Liver (tissue), 8 donors: ENCODE measurements at regions not wholly inside any gene's neighbourhood (a gene's known extent, or its start where the extent isn't known, plus 50 kb on each side); places are given as distances from the start of the nearest gene placed in this dataset.

Experiments
- DNase-seq: peaks from one replicate; pipeline ENCODE4 v3.0.0-alpha.2; 2017; ENCODE audit warnings: low spot score
- H3K27ac ChIP-seq, 2 donors: one replicate each; pipeline ENCODE4 v1.7.0; 2013; ENCODE audit warnings: inconsistent platforms in 2 of 2, low read length in 2 of 2, control low read depth in 1 of 2, low read depth in 1 of 2, mild to moderate bottlenecking in 1 of 2
- H3K27me3 ChIP-seq, 4 donors: one replicate each; pipeline versions ENCODE4 v1.6.1 to v1.7.0; 2013; ENCODE audit warnings: low read length in 3 of 4, inconsistent platforms in 1 of 4, mild to moderate bottlenecking in 1 of 4, moderate library complexity in 1 of 4; ENCODE audit not compliant: control insufficient read depth in 4 of 4, insufficient read depth in 4 of 4
- H3K36me3 ChIP-seq, 4 donors: one replicate each; pipeline versions ENCODE4 v1.6.1 to v1.7.0; 2013; ENCODE audit warnings: low read length in 3 of 4, mild to moderate bottlenecking in 3 of 4, low read depth in 1 of 4, moderate library complexity in 1 of 4; ENCODE audit not compliant: control insufficient read depth in 4 of 4, insufficient read depth in 3 of 4
- H3K4me1 ChIP-seq, 4 donors: one replicate each; pipeline versions ENCODE4 v1.6.1 to v1.7.0; 2013; ENCODE audit warnings: low read length in 3 of 4, mild to moderate bottlenecking in 3 of 4, moderate library complexity in 1 of 4; ENCODE audit not compliant: control insufficient read depth in 4 of 4, insufficient read depth in 4 of 4
- H3K4me3 ChIP-seq, 3 donors: one replicate each; pipeline versions ENCODE4 v1.6.1 to v1.7.0; 2013; ENCODE audit warnings: low read length in 3 of 3, control low read depth in 1 of 3, low read depth in 1 of 3, mild to moderate bottlenecking in 1 of 3
- H3K9ac ChIP-seq, 2 donors: one replicate each; pipeline ENCODE4 v1.7.0; 2013; ENCODE audit warnings: low read length in 2 of 2, mild to moderate bottlenecking in 2 of 2, moderate library complexity in 2 of 2, control low read depth in 1 of 2, low read depth in 1 of 2
- H3K9me3 ChIP-seq, 4 donors: one replicate each; pipeline versions ENCODE4 v1.6.1 to v1.7.0; 2013; ENCODE audit warnings: low read length in 3 of 4; ENCODE audit not compliant: control insufficient read depth in 4 of 4
- ATF3 ChIP-seq: IDR thresholded peaks from 2 replicates; pipeline ENCODE4 v1.6.1; 2016; ENCODE audit warnings: antibody characterized with exemption
- CTCF ChIP-seq: fragments of 150-350 bp; IDR thresholded peaks from 2 replicates; pipeline ENCODE4 v1.5.1; 2017; ENCODE audit warnings: improper control_type of control experiment, low read depth, low read length; ENCODE audit not compliant: missing input control
- EGR1 ChIP-seq, 2 donors: IDR thresholded peaks; 2 replicates each; pipeline ENCODE4 v1.6.1; 2016 to 2018; ENCODE audit warnings: antibody characterized with exemption in 2 of 2, low read depth in 2 of 2
- FOXA1 ChIP-seq: IDR thresholded peaks from 2 replicates; pipeline ENCODE4 v1.6.1; 2016; ENCODE audit warnings: antibody characterized with exemption
- FOXA2 ChIP-seq: IDR thresholded peaks from 2 replicates; pipeline ENCODE4 v1.6.1; 2016; ENCODE audit warnings: antibody characterized with exemption
- GABPA ChIP-seq, 2 donors: IDR thresholded peaks in 1 of 2; conservative IDR thresholded peaks in 1 of 2; 2 replicates each; pipeline ENCODE4 v1.6.1; 2016; ENCODE audit warnings: antibody characterized with exemption in 2 of 2, mild to moderate bottlenecking in 1 of 2, moderate library complexity in 1 of 2
- HNF4A ChIP-seq, 2 donors: conservative IDR thresholded peaks; 2 replicates each; pipeline ENCODE4 v1.6.1; 2016; ENCODE audit warnings: antibody characterized with exemption in 2 of 2, mild to moderate bottlenecking in 2 of 2
- HNF4G ChIP-seq: IDR thresholded peaks from 2 replicates; pipeline ENCODE4 v1.6.1; 2016; ENCODE audit warnings: antibody characterized with exemption
- JUND ChIP-seq, 2 donors: IDR thresholded peaks; 2 replicates each; pipeline ENCODE4 v1.6.1; 2016; ENCODE audit warnings: antibody characterized with exemption in 2 of 2
- MAX ChIP-seq: IDR thresholded peaks from 2 replicates; pipeline ENCODE4 v1.6.1; 2016; ENCODE audit warnings: antibody characterized with exemption
- NR2F2 ChIP-seq: IDR thresholded peaks from 2 replicates; pipeline ENCODE4 v1.6.1; 2016; ENCODE audit warnings: antibody characterized with exemption
- RAD21 ChIP-seq, 2 donors: IDR thresholded peaks; 2 replicates each; pipeline ENCODE4 v1.6.1; 2016; ENCODE audit warnings: antibody characterized with exemption in 2 of 2, mild to moderate bottlenecking in 2 of 2
- REST ChIP-seq: IDR thresholded peaks from 2 replicates; pipeline ENCODE4 v1.6.1; 2016; ENCODE audit warnings: antibody characterized with exemption, mild to moderate bottlenecking
- RXRA ChIP-seq, 2 donors: IDR thresholded peaks; 2 replicates each; pipeline ENCODE4 v1.6.1; 2017 to 2018; ENCODE audit warnings: antibody characterized with exemption in 2 of 2, mild to moderate bottlenecking in 1 of 2
- SP1 ChIP-seq: IDR thresholded peaks from 2 replicates; pipeline ENCODE4 v1.6.1; 2018; ENCODE audit warnings: antibody characterized with exemption, mild to moderate bottlenecking
- TAF1 ChIP-seq: conservative IDR thresholded peaks from 2 replicates; pipeline ENCODE4 v1.6.1; 2016; ENCODE audit warnings: antibody characterized with exemption, mild to moderate bottlenecking
- YY1 ChIP-seq: IDR thresholded peaks from 2 replicates; pipeline ENCODE4 v1.6.1; 2016; ENCODE audit warnings: antibody characterized with exemption, mild to moderate bottlenecking
- ZBTB33 ChIP-seq: IDR thresholded peaks from 2 replicates; pipeline ENCODE4 v1.6.1; 2016; ENCODE audit warnings: antibody characterized with exemption
- WGBS: extraction: QIAGEN DNeasy Blood & Tissue Kit; methylation state at CpG from one replicate; pipeline ENCODE4 v1.1.7; 2013; 5-methylcytosine and 5-hydroxymethylcytosine counted together
- donor health status: healthy.
- donor health status: healthy.
- donor health status: healthy.
- donor health status: healthy.
- donor health status: healthy.

- Histone ChIP-seq H3K27ac (no peak overlapping the region), H3K27me3 (no peaks in the 10 kb centered on the region), H3K4me1 (no peaks in the 10 kb centered on the region), H3K36me3 (no peaks in the 10 kb centered on the region), H3K9me3 (peaks cover 0 to 2% (median 0%) of the 10 kb centered on the region in 4 donors), H3K4me3 (no peak overlapping the region), H3K9ac (no peak overlapping the region)
- no peak for TF ChIP-seq CTCF
- no peak for TF ChIP-seq EGR1 (IDR thresholded peaks at IDR 0.05; ENCODE audit: low read depth in 2 of 2)
- no peak for TF ChIP-seq TAF1
- no peak for TF ChIP-seq JUND (IDR thresholded peaks at IDR 0.05)
- no peak for TF ChIP-seq REST
- TF ChIP-seq NR2F2: no peak
- TF ChIP-seq FOXA1: no peak
- no peak for TF ChIP-seq FOXA2
- no peak for TF ChIP-seq RAD21 (IDR thresholded peaks at IDR 0.05)
- TF ChIP-seq YY1: no peak
- no peak for TF ChIP-seq HNF4A (conservative IDR thresholded peaks at IDR 0.05)
- TF ChIP-seq MAX: no peak
- TF ChIP-seq SP1: no peak
- TF ChIP-seq GABPA (IDR thresholded peaks at IDR 0.05 in 1 of 2, conservative IDR thresholded peaks at IDR 0.05 in 1 of 2): no peak
- no peak for TF ChIP-seq HNF4G
- TF ChIP-seq RXRA (IDR thresholded peaks at IDR 0.05): no peak
- TF ChIP-seq ZBTB33: no peak
- TF ChIP-seq ATF3: no peak
- no peak for DNase-seq
- WGBS: 80% methylated on average over 3 of the region's 3 CpGs
Observed at GRCh38 chr9:82650368-82650767, 412.6 kb downstream of the RASEF start.
